HepG2 (cell line): ENCODE measurements at regions not wholly inside any gene's neighbourhood (a gene's known extent, or its start where the extent isn't known, plus 50 kb on each side); places are given as distances from the start of the nearest gene placed in this dataset.
A peak's percentile ranks its signal among the peaks of the same experiment; 100 is the strongest.

Experiments
- ARID4A ChIP-seq: sonication (generic); formaldehyde crosslinking; IDR thresholded peaks from 2 replicates; pipeline ENCODE4 v1.5.0; 2020; ENCODE audit warnings: mild to moderate bottlenecking, missing genetic modification reagents, borderline replicate concordance
- CREB1 ChIP-seq, 2 experiments: fragments of 450-650 bp in 1 of 2; IDR thresholded peaks; 2 replicates each; pipeline ENCODE4 v1.6.1; 2016 to 2017; ENCODE audit warnings: control low read depth in 1 of 2, mild to moderate bottlenecking in 1 of 2, missing compliant biosample characterization in 1 of 2, missing genetic modification characterization in 1 of 2
- MEF2D ChIP-seq: sonication (generic); formaldehyde crosslinking; IDR thresholded peaks from 2 replicates; pipeline ENCODE4 v1.5.1; 2020; ENCODE audit warnings: mild to moderate bottlenecking, missing genetic modification reagents
- MNT ChIP-seq: fragments of 450-650 bp; IDR thresholded peaks from 2 replicates; pipeline ENCODE4 v1.6.1; 2016
- PHF21A ChIP-seq: sonication (generic); formaldehyde crosslinking; IDR thresholded peaks from 2 replicates; pipeline ENCODE4 v1.5.0; 2020; ENCODE audit warnings: mild to moderate bottlenecking, missing genetic modification reagents
- PPARG ChIP-seq: conservative IDR thresholded peaks from 2 replicates; pipeline ENCODE4 v1.6.1; 2016; ENCODE audit warnings: missing biosample characterization, missing genetic modification reagents
- SUZ12 ChIP-seq: fragments of 150-350 bp; IDR thresholded peaks from 2 replicates; pipeline ENCODE4 v1.6.1; 2014; ENCODE audit warnings: low read depth, low read length
- TFDP1 ChIP-seq: IDR thresholded peaks from 2 replicates; pipeline ENCODE4 v1.6.1; 2016; ENCODE audit warnings: missing compliant biosample characterization, missing genetic modification reagents, borderline replicate concordance
- UBTF ChIP-seq: sonication (generic); formaldehyde crosslinking; IDR thresholded peaks from 2 replicates; pipeline ENCODE4 v1.4.0; 2020; ENCODE audit warnings: mild to moderate bottlenecking, missing genetic modification reagents
- ZFP62 ChIP-seq: sonication (generic); formaldehyde crosslinking; IDR thresholded peaks from 2 replicates; pipeline ENCODE4 v1.4.0; 2020; ENCODE audit warnings: missing genetic modification reagents
- ZNF12 ChIP-seq: sonication (generic); formaldehyde crosslinking; IDR thresholded peaks from 2 replicates; pipeline ENCODE4 v1.5.0; 2020; ENCODE audit warnings: missing genetic modification reagents
- ZNF281 ChIP-seq: sonication (generic); formaldehyde crosslinking; IDR thresholded peaks from 2 replicates; pipeline ENCODE4 v1.4.0; 2020; ENCODE audit warnings: missing genetic modification reagents, borderline replicate concordance
- ZNF569 ChIP-seq: sonication (generic); formaldehyde crosslinking; IDR thresholded peaks from 2 replicates; pipeline ENCODE4 v1.5.0; 2020; ENCODE audit warnings: mild to moderate bottlenecking, missing genetic modification reagents, moderate library complexity, borderline replicate concordance
- ZNF572 ChIP-seq: sonication (generic); formaldehyde crosslinking; IDR thresholded peaks from 2 replicates; pipeline ENCODE4 v1.5.1; 2020; ENCODE audit warnings: mild to moderate bottlenecking, missing genetic modification reagents
- ZNF747 ChIP-seq: sonication (generic); formaldehyde crosslinking; IDR thresholded peaks from 2 replicates; pipeline ENCODE4 v1.8.1; 2023; ENCODE audit warnings: missing genetic modification reagents, mild to moderate bottlenecking, borderline replicate concordance
- ZNF841 ChIP-seq: sonication (generic); formaldehyde crosslinking; IDR thresholded peaks from 2 replicates; pipeline ENCODE4 v1.8.1; 2023; ENCODE audit warnings: missing genetic modification reagents, borderline replicate concordance
- ZNF879 ChIP-seq: sonication (generic); formaldehyde crosslinking; IDR thresholded peaks from 2 replicates; pipeline ENCODE4 v1.8.1; 2023; ENCODE audit warnings: missing genetic modification reagents
- ZSCAN31 ChIP-seq: sonication (generic); formaldehyde crosslinking; IDR thresholded peaks from 2 replicates; pipeline ENCODE4 v1.5.0; 2020; ENCODE audit warnings: low read depth, mild to moderate bottlenecking, missing genetic modification reagents

- TF ChIP-seq ARID4A (CRISPR knock-in tag) (no peak; the same call in 1 of the 2 replicates), ZNF572 (CRISPR knock-in tag) (no peak), PPARG (CRISPR knock-in tag) (peak; percentile 74), CREB1 (IDR thresholded peaks at IDR 0.05) (no peak), CREB1 (CRISPR knock-in tag; IDR thresholded peaks at IDR 0.05) (peak; percentile 61), ZNF281 (CRISPR knock-in tag) (peak; percentile 41; the same call in 1 of the 2 replicates), SUZ12 (no peak), ZNF841 (no peak), ZFP62 (no peak), ZNF12 (CRISPR knock-in tag) (peak; percentile 10; the same call in 1 of the 2 replicates), MEF2D (CRISPR knock-in tag) (0 out of 2 replicates have a peak, but pooled peaks have one; percentile 49), UBTF (CRISPR knock-in tag) (0 out of 2 replicates have a peak, but pooled peaks have one; percentile 44), ZSCAN31 (CRISPR knock-in tag) (peak; percentile 15; the same call in 1 of the 2 replicates), TFDP1 (CRISPR knock-in tag) (peak; percentile 62; the same call in 1 of the 2 replicates), PHF21A (CRISPR knock-in tag) (peak; percentile 29), ZNF879 (CRISPR knock-in tag) (no peak), ZNF569 (no peak), MNT (peak; percentile 38; the same call in 1 of the 2 replicates), ZNF747 (0 out of 2 replicates have a peak, but pooled peaks have one; percentile 24)
Measured at GRCh38 chr2:8612734-8613179, 69.1 kb upstream of the ID2 start (continued).
